ENCODE measurements at regions not wholly inside any gene's neighbourhood (a gene's known extent, or its start where the extent isn't known, plus 50 kb on each side); places are given as distances from the start of the nearest gene placed in this dataset.

- Histone ChIP-seq H2BK120ac (ENCODE audit: low read depth, low read length, poor library complexity, severe bottlenecking) (no peak overlapping the region), H3K56ac (ENCODE audit: insufficient read length, low read depth, low read length) (no peak overlapping the region), H3K14ac (ENCODE audit: insufficient read depth, low read length) (no peak overlapping the region), H2BK20ac (ENCODE audit: low read depth, low read length, poor library complexity, severe bottlenecking) (no peak overlapping the region), H3K18ac (ENCODE audit: insufficient read length, low read depth, low read length) (no peak overlapping the region), H3K23me2 (ENCODE audit: insufficient read length, low read depth, low read length, poor library complexity, severe bottlenecking) (no peaks in the 10 kb centered on the region), H3K79me2 (ENCODE audit: insufficient read depth, low read length) (no peaks in the 10 kb centered on the region), H3T11ph (ENCODE audit: low read length) (no peak overlapping the region), H2BK15ac (ENCODE audit: low read depth, low read length) (no peak overlapping the region), H3K4ac (ENCODE audit: low read depth, low read length) (no peak overlapping the region), H4K5ac (ENCODE audit: insufficient read length, low read depth, low read length) (no peak overlapping the region), H3K27me3 (ENCODE audit: insufficient read depth, low read length) (no peaks in the 10 kb centered on the region), H3K4me1 (ENCODE audit: insufficient read depth, low read length) (no peaks in the 10 kb centered on the region), H2AFZ (ENCODE audit: low read length) (no peak overlapping the region), H2BK12ac (ENCODE audit: insufficient read length, low read depth, low read length) (no peak overlapping the region), H3K4me2 (ENCODE audit: insufficient read depth, insufficient read length, low read length) (no peak overlapping the region), H3K79me1 (ENCODE audit: insufficient read depth, low read depth, low read length, poor library complexity, severe bottlenecking) (no peaks in the 10 kb centered on the region), H4K8ac (replicated peaks; ENCODE audit: insufficient read length, low read depth, low read length) (no peak overlapping the region), H3K27ac (ENCODE audit: insufficient read length, low read depth, low read length) (no peak overlapping the region), H3K9me3 (ENCODE audit: control insufficient read depth, low read depth, low read length) (peaks cover 11% of the 10 kb centered on the region), H3K9ac (ENCODE audit: extremely low read depth, insufficient read length, low read length) (no peak overlapping the region), H4K91ac (ENCODE audit: insufficient read length, low read depth, low read length) (no peak overlapping the region), H2BK5ac (ENCODE audit: insufficient read length, low read length) (no peak overlapping the region), H4K20me1 (ENCODE audit: control insufficient read depth, insufficient read depth, insufficient read length) (no peaks in the 10 kb centered on the region), H2AK5ac (ENCODE audit: insufficient read length, low read length) (no peak overlapping the region), H3K23ac (ENCODE audit: insufficient read length, low read depth, low read length) (no peak overlapping the region)
- H3K27me3 Mint-ChIP-seq (ENCODE audit: low read depth) = no peaks in the 10 kb centered on the region
- DNase-seq = no peak
- H3K27ac Mint-ChIP-seq = no peak overlapping the region
- H3K36me3 Mint-ChIP-seq (ENCODE audit: insufficient read depth in 1 of 3, low read depth in 3 of 3) = peaks cover 15 to 41% (median 16%) of the 10 kb centered on the region in 3 experiments
- H3K4me3 Mint-ChIP-seq = no peak overlapping the region
- no peaks in the 10 kb centered on the region for H3K4me1 Mint-ChIP-seq
- TF ChIP-seq, protein P1, sequence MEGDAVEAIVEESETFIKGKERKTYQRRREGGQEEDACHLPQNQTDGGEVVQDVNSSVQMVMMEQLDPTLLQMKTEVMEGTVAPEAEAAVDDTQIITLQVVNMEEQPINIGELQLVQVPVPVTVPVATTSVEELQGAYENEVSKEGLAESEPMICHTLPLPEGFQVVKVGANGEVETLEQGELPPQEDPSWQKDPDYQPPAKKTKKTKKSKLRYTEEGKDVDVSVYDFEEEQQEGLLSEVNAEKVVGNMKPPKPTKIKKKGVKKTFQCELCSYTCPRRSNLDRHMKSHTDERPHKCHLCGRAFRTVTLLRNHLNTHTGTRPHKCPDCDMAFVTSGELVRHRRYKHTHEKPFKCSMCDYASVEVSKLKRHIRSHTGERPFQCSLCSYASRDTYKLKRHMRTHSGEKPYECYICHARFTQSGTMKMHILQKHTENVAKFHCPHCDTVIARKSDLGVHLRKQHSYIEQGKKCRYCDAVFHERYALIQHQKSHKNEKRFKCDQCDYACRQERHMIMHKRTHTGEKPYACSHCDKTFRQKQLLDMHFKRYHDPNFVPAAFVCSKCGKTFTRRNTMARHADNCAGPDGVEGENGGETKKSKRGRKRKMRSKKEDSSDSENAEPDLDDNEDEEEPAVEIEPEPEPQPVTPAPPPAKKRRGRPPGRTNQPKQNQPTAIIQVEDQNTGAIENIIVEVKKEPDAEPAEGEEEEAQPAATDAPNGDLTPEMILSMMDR (conservative IDR thresholded peaks at IDR 0.05) = no peak
- peaks cover 39% of the 10 kb centered on the region in 2 experiments for H3K9me3 Mint-ChIP-seq
Measured at GRCh38 chr1:90139837-90140236, 144.9 kb downstream of the ZNF326 start.
